NCI-H748 (cell line): ENCODE measurements at regions not wholly inside any gene's neighbourhood (a gene's known extent, or its start where the extent isn't known, plus 50 kb on each side); places are given as distances from the start of the nearest gene placed in this dataset.
"Not testable (repeated sequence)": the region's sequence is repeated elsewhere in the genome, so short reads cannot be mapped to it uniquely, and the experiment has no call there.

ENCODE experiments used
- DNase-seq: peaks from one replicate; lab custom pipeline; 2025; ENCODE audit not compliant: unreplicated experiment; lab: John Stamatoyannopoulos, UW

DNA sequence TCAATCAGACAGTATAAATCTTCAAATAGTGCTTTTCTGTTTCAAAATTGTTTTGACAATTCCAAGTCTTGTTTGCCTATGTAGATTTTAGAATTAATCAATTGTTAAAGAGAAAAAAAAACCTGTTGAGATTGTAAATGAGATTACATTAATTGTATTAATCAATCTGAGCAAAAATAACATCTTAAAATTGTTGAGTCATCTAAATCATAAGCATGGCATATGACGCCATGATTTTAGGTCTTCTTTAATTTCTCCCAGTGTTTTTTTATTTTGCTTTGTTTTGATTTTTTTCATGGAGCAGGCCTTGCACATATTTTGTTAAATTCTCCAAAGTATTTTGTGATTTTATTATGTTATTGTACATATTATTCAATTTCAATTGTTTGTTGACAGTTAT lies 988.0 kb upstream of the SEMA6A start:
- no peak for DNase-seq

DNA sequence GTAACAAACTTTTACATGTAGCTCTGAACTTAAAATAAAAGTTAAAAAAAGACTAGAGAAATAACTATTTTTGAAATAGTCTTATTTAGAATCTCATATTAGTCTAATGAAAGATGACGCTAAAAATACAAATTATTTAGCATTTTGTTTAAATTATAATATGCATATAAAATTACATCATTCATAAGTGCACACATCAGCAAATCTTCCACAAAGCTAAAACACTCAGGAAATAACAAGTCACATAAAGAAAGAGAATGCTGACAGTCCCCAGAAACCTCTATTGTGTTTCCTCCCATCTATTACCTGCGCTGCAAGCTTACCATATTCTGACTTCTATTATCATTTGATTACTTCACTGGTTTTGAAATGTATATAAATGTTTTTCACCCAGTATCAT lies 986.9 kb upstream of the SEMA6A start:
- DNase-seq, result no peak

DNA sequence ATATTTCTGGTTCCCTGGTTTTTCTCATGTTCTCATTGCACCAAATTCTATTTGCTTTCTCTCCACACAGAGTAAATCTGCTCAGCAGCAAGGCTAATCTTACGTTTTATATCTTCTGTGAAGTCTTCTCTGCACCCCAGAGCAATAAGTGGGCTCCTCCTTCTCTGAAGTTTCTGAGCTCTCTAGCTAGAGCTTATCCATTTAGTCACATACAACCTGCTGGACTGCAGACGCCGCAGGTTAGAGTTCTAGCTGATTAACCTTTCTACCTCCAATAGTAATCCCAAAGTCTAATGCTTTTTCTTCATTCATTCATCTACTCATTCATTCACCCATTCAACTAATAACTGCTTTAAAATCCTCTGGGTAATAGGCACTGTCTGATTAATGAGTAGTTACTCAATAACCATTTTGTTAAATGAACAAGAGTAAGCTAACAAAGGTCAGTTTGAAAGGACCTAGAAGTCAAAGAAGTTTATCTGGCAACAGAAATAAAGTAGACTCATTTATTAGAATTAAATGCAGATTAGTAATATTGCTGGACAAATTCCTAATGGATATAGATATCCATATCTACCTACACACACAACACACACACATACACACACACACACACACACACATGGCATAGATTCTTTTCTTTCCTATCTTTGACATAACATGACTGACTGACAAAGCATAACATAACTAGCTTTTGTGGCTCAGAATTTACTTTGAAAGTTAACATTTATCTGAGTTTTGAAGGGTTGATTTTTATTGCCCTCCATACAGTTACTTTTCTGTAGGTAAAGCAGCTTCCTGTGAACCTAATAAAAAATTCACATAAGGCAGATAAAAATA lies 984.6 kb upstream of the SEMA6A start:
- no peak for DNase-seq

- DNase-seq, result no peak
These were observed 976.6 kb upstream of the SEMA6A start for GRCh38 chr5:117551236-117551635.

DNA sequence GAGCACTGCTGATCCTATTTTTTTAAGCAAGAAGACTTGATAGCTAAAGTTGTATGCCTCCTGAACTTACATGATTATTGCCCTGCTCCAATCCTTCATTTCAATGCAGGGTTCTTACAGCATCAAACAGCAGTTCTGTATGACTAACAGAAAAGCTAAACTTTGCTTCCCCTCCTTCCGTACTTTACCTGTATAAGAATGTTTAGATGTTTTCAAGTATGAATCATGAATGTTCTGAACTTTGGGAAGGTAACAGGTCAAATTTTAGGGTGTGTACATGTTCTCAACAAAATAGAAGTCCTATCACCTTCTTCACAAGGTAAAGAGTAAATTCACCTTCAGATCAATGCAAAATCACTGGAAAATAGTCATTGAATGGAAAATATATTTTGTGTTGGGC lies 972.6 kb upstream of the SEMA6A start:
- no peak for DNase-seq

GRCh38 chr5:117539692-117540091 lies 965.1 kb upstream of the SEMA6A start:
- DNase-seq, result no peak

DNA sequence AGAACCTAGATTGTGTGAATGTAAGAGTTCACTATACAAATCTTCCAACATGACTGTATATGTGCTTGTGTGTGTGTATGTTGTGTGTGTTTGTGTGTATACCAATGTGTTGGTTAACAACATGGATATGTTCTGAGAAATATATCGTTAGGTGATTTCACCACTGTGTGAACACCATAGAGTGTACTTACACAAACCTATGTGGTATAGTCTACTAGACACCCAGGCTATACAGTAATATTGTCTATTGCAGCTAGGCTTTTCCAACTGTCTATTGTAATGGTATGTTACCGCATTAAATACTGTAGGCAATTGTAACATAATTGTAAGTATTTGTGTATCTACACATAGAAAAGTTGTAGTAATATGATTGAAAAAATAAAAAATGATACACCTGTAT lies 959.2 kb upstream of the SEMA6A start:
- no peak for DNase-seq

- not testable (repeated sequence) for DNase-seq
These were observed 958.5 kb upstream of the SEMA6A start for GRCh38 chr5:117533051-117533670.

- DNase-seq, result no peak
These were observed 945.4 kb upstream of the SEMA6A start for GRCh38 chr5:117519957-117520500.

DNA sequence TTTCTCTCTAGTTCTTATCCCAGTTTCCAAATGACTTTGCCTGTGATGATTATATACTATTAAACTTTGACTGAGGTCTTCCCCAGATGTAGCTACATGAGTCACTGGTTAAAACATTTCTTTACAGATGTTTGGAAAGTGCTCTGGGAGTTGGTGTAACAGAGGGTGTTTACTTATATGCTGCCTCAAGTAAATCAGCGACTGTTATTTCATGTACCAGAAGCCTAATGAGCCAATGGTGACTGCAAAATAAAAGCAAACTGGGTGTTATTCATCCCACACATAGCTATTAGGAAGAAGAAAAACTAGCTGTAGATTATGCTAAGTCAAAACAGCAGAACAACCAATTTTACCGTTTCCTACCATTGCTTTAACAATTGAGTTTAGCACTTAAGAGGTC lies 929.7 kb upstream of the SEMA6A start:
- DNase-seq, result no peak

DNA sequence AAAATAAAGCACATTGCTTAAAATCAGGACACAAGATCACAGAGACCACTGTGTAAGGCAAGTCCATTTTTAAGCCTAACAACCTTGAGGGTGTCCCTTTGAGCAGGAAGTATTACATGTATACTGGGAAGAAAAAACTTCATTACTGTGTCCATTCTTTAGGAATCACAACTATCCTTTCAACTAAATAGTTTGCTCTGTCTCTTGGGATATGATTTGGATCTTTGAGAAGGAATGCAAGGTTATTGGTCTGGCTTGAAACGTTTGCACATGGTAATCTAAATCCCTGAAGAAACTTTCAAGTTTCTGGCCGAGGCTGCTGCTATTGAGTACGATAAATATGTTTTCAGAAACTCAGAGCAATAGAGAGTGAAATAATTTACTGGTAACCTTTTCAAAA lies 923.0 kb upstream of the SEMA6A start:
- no peak for DNase-seq

- DNase-seq, result no peak
These were observed 922.2 kb upstream of the SEMA6A start for GRCh38 chr5:117496801-117497200.

- DNase-seq, result no peak
These were observed 919.6 kb upstream of the SEMA6A start for GRCh38 chr5:117494188-117494587.

DNA sequence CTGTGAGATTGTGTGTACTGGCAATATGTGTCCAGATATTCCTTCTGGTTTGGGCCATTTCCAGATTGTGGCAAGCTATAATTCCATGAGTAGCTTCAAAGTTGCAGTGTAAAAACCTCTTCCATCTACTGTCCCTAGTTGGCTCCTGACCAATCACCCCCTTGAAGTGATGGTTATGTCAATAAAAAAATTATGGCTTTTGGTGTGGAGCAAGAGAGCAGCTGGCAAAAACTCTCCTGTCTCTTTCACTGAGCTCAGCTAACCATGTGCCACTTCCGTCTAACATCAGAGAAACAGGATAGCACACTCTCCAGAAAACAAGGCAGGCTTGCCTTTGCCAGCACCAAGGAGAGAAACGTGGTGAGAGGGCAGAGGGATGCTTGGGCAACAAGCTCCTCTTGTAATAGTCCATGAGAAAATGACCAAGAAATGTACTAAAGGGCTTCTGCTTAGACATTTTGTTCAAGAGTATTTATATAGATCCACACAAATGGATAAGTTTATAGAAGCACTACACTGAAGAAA lies 914.4 kb upstream of the SEMA6A start:
- DNase-seq, result no peak

- DNase-seq, result no peak
These were observed 912.9 kb upstream of the SEMA6A start for GRCh38 chr5:117487556-117487955.

GRCh38 chr5:117486879-117487391 lies 912.3 kb upstream of the SEMA6A start:
- DNase-seq, result no peak

DNA sequence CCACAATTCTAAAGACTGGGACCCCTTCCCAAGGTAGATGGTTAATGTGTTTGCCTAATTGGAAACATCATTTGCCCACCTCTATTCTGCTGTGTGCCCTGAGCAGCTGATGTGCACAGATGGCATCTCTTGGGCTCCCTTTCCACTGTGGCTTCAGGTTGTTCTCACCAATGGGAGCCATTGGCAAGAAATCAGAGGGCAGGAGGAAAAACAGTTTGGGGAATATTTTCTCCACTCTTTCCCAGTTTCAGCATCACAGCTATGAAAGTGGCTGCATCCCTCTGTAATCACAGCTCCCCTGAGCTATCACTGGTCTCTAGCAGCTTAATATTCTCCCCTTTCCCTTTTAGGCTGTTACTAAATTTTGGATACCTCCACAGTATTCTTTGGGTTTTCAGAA lies 911.6 kb upstream of the SEMA6A start:
- DNase-seq, result no peak

DNA sequence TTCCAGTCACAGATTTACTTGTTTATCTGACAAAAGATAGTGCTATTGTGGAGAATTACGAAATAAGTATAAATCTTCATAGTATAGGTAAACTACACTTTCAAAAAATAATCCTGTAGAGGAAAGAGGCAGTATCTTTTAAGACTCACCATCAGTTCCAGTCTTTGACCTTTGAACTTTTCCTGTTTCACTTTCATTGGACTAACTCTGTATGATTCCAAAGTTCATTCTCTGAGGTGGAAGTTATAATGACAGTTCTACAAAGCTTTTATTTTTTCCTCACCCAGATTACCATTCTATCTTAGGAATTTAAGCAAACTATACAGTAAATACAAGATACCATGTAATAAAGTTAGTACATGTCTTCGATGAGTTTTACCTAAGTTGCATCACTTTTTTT lies 901.3 kb upstream of the SEMA6A start:
- no peak for DNase-seq

- DNase-seq, result no peak
These were observed 898.5 kb upstream of the SEMA6A start for GRCh38 chr5:117473165-117473564.

- no peak for DNase-seq
These were observed 889.4 kb upstream of the SEMA6A start for GRCh38 chr5:117463881-117464570.

- DNase-seq, result no peak
These were observed 887.3 kb upstream of the SEMA6A start for GRCh38 chr5:117461966-117462365.
